Omental fat pad (tissue), 3 donors: ENCODE measurements at regions not wholly inside any gene's neighbourhood (a gene's known extent, or its start where the extent isn't known, plus 50 kb on each side); places are given as distances from the start of the nearest gene placed in this dataset.

Experiments used
- ATAC-seq: fragments of 150-250 bp; one replicate; pipeline ENCODE4 v1.9.1; 2016; ENCODE audit warnings: mild to moderate bottlenecking, moderate library complexity; ENCODE audit not compliant: low FRiP score
- DNase-seq: peaks from one replicate; pipeline ENCODE4 v3.0.0-alpha.2; 2019; ENCODE audit warnings: low spot score
- TF ChIP-seq, protein P1 (sequence below), 3 donors: fragments of 450-650 bp; IDR thresholded peaks; one replicate each; pipeline ENCODE4 v1.5.1; 2016 to 2017; ENCODE audit warnings: antibody characterized with exemption in 3 of 3, mild to moderate bottlenecking in 3 of 3, moderate library complexity in 2 of 3

DNA sequence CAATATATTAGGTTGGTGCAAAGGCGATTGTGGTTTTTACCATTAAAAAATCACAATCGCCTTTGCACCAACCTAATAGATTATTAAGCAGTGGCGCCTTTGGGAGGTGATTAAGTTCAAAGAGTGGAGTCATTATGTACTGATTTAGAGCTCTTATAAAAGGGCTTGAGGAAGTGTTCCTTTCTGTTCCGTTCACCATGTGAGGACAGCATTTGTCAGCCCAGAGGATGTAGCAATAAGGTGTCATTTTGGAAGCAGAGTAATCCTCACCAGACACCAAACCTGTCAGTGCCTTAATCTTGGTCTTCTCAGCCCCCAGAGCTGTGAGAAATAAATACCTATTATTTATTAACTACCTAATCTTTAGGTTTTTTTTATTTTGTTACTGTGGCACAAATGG lies 542.1 kb upstream of the MAN1A1 start:
- DNase-seq, result no peak
- ATAC-seq, result no peak
- TF ChIP-seq, protein P1, sequence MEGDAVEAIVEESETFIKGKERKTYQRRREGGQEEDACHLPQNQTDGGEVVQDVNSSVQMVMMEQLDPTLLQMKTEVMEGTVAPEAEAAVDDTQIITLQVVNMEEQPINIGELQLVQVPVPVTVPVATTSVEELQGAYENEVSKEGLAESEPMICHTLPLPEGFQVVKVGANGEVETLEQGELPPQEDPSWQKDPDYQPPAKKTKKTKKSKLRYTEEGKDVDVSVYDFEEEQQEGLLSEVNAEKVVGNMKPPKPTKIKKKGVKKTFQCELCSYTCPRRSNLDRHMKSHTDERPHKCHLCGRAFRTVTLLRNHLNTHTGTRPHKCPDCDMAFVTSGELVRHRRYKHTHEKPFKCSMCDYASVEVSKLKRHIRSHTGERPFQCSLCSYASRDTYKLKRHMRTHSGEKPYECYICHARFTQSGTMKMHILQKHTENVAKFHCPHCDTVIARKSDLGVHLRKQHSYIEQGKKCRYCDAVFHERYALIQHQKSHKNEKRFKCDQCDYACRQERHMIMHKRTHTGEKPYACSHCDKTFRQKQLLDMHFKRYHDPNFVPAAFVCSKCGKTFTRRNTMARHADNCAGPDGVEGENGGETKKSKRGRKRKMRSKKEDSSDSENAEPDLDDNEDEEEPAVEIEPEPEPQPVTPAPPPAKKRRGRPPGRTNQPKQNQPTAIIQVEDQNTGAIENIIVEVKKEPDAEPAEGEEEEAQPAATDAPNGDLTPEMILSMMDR (IDR thresholded peaks at IDR 0.05), result no peak

DNA sequence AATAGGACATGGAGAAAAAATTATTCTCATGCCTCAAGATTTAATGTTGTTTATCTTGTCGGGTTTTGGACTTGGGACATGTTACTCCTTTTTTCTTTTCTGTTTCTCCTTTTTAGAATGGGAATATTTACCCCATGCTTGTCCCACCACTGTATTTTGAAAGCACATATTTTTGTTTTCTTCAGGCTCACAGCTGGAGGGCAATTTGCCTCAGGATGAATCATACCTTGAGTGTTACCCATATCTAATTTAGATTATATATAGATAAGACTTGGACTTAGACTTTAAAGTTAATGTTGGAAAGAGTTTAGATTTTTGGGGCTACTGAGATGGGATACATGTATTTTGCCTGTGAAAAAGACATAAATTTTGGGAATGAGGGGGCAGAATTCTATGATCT lies 541.6 kb upstream of the MAN1A1 start:
- DNase-seq (no peak), ATAC-seq (no peak)
- TF ChIP-seq, protein P1 (IDR thresholded peaks at IDR 0.05), result no peak

DNA sequence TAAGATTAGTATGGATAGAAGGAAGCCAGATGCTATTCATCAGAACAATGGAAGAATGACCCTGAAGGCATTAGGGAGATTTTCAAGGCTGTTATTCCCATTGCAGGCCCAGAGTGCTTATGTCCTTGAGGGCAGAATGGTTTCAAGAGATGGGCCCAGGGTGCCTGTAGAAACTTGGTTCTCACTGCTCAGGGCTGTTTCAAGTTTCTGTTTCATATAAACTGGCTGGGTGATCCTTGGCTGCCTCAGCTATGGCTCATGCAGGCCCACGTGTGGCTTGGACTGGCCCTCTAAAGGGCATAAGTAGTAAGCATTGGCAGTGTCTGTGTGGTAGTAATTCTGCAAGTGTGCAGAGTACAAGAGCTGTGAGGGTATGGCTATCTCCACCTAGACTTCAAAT lies 540.9 kb upstream of the MAN1A1 start:
- DNase-seq, result no peak
- TF ChIP-seq, protein P1 (IDR thresholded peaks at IDR 0.05), result no peak
- no peak for ATAC-seq

DNA sequence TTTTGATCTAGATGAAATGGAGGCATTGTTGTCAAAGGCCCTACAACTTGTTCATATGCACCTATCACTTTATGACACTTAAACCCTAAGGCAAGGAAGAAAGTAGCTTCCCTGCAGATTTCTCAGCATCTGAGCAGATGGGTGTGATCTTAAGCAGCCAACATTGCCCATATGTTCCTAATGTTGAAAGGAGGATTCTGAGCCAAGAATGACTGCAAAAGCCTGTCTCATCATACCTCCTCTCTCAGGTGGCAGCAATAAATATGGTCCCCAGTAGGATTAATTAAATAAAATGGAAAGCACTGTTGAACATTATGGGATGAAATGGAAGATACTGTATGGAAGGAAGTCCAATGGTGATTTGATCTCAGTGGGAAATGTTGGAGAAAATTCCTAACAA lies 538.1 kb upstream of the MAN1A1 start:
- ATAC-seq (no peak), DNase-seq (no peak)
- TF ChIP-seq, protein P1 (IDR thresholded peaks at IDR 0.05), result no peak

DNA sequence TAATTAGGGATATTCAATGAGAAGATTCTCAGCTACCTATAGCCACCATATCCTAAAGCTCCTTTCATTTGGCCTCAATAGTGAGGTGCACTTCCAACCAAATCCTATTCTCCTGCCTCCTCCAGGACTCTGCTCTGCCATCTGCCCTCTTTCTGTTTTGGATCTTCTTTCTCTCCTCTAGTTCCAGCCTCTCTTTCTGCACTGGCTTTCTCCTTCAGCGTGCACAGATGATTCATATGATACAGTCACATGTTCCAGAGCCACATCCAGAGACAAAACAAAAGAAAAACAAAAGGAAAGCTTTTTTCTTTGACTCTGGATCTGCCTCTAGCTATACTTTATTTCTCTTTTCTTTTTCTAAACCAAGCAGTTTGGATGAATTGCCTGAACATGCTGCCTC lies 531.9 kb upstream of the MAN1A1 start:
- ATAC-seq (no peak), DNase-seq (no peak)

DNA sequence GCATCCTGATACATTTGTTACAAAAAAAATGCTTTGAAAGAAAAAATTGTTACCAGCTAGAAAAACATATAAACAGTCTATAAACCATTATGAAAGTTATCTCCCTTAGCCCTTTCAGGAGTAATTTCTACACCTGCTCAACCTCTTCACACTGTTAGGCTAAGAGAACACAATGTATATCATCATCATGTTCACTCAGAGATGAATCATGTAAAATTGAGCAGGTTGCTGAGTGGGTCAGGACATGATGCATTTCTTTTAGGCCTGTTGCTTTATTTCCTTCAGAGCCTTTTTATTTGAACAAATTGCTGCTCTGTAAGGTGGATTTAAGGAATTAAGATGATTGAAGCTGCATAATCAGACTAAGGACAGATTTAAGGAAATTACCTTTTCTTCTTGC lies 531.3 kb upstream of the MAN1A1 start:
- ATAC-seq (no peak), DNase-seq (no peak)
- TF ChIP-seq, protein P1 (IDR thresholded peaks at IDR 0.05), result no peak

More for the DNA sequence above, 531.9 kb upstream of the MAN1A1 start:
- TF ChIP-seq, protein P1 (IDR thresholded peaks at IDR 0.05), result no peak

DNA sequence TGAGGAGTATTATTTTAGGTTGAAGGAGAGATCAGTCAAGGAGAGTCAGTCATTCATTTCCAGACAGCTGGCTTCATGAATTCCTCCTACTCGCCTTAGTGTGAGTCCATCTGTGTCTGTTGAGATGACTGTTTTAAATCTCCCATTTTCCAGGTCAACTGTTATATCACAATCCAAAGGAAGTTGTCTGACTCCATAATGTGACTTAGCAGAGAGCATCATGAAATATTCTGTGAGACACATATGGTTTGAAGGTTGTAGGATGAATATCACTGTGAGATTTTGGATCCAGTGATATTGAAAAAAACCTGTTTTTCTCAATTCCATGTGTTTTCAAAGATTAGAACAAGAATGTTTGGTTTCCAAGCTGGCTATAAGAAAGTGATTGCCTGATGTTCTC lies 530.2 kb upstream of the MAN1A1 start:
- TF ChIP-seq, protein P1 (IDR thresholded peaks at IDR 0.05), result no peak
- ATAC-seq, result no peak

More for the DNA sequence above, 530.2 kb upstream of the MAN1A1 start:
- DNase-seq, result no peak
